Bronchial epithelial cell (primary cell): ENCODE measurements at regions not wholly inside any gene's neighbourhood (a gene's known extent, or its start where the extent isn't known, plus 50 kb on each side); places are given as distances from the start of the nearest gene placed in this dataset.
A peak's percentile ranks its signal among the peaks of the same experiment; 100 is the strongest.
"Not testable (repeated sequence)": the region's sequence is repeated elsewhere in the genome, so short reads cannot be mapped to it uniquely, and the experiment has no call there.

Experiments used
- DNase-seq: peaks from one replicate; pipeline ENCODE4 v3.0.0-alpha.2; 2010; ENCODE audit warnings: low read depth
- FAIRE-seq: peaks from 2 replicates; lab custom pipeline; 2011; peaks lifted over from hg19 to GRCh38; lab: Jason Lieb, UNC
- H3K27me3 ChIP-seq: 2 replicates; pipeline ENCODE4 v1.5.1; 2011; ENCODE audit warnings: low read length; ENCODE audit not compliant: control insufficient read depth, insufficient read depth
- H3K36me3 ChIP-seq: 2 replicates; pipeline ENCODE4 v1.5.1; 2011; ENCODE audit warnings: low read length; ENCODE audit not compliant: control insufficient read depth, insufficient read depth
- H3K4me3 ChIP-seq: 2 replicates; pipeline ENCODE4 v1.5.1; 2011; ENCODE audit warnings: mild to moderate bottlenecking, low read depth, low read length, control low read depth
- TF ChIP-seq, protein P1 (sequence below): IDR thresholded peaks from 2 replicates; pipeline ENCODE4 v1.5.1; 2011; ENCODE audit warnings: mild to moderate bottlenecking, moderate library complexity, low read length, control low read depth, inconsistent platforms; ENCODE audit not compliant: insufficient read depth, severe bottlenecking

GRCh38 chr6:115594891-115595290, 465.8 kb downstream of the FRK start:
- TF ChIP-seq, protein P1, sequence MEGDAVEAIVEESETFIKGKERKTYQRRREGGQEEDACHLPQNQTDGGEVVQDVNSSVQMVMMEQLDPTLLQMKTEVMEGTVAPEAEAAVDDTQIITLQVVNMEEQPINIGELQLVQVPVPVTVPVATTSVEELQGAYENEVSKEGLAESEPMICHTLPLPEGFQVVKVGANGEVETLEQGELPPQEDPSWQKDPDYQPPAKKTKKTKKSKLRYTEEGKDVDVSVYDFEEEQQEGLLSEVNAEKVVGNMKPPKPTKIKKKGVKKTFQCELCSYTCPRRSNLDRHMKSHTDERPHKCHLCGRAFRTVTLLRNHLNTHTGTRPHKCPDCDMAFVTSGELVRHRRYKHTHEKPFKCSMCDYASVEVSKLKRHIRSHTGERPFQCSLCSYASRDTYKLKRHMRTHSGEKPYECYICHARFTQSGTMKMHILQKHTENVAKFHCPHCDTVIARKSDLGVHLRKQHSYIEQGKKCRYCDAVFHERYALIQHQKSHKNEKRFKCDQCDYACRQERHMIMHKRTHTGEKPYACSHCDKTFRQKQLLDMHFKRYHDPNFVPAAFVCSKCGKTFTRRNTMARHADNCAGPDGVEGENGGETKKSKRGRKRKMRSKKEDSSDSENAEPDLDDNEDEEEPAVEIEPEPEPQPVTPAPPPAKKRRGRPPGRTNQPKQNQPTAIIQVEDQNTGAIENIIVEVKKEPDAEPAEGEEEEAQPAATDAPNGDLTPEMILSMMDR, result no peak
- no peaks in the 10 kb centered on the region for H3K27me3 ChIP-seq
- FAIRE-seq (no peak), DNase-seq (no peak)
- H3K4me3 ChIP-seq, result no peak overlapping the region
- H3K36me3 ChIP-seq, result no peaks in the 10 kb centered on the region

DNA sequence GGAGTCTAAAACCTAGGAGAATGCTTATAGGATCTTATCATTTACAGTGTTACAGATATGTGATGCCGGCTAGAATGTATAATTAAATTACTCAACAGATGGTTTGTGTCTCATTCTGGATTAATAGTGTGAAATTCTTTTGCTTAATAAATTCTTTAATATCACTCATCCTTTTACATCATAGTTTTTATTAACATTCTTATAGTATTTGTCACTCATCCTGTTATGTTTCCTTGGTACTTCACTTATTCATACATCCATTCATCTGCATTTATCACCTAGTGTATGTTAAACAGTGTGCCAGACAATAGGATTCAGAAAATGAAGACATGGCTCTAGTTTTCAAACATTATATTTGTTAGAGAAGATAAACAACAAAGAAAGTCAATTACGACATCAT, 468.7 kb downstream of the FRK start:
- no peak for FAIRE-seq
- DNase-seq, result peak; percentile 27
- TF ChIP-seq, protein P1, result no peak
- Histone ChIP-seq H3K27me3 (no peaks in the 10 kb centered on the region), H3K4me3 (no peak overlapping the region), H3K36me3 (no peaks in the 10 kb centered on the region)

DNA sequence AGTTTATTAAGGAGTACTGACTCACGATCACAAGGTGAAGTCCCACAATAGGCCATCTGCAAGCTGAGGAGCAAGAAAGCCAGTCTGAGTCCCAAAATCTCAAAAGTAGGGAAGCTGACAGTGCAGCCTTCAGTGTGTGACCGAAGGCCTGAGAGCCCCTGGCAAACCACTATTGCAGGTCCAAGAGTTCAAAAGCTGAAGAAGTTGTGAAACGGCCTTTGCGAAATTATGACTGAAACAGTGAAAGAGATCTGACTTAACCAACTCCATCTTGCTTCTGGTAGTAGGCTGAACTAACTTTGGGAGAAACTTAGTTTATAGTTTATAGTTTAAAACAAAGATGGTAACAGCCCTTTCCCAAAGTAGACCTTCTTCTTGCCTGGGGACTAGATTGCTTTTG, 471.6 kb downstream of the FRK start:
- not testable (repeated sequence) for FAIRE-seq, H3K27me3 ChIP-seq, DNase-seq, H3K4me3 ChIP-seq, H3K36me3 ChIP-seq

DNA sequence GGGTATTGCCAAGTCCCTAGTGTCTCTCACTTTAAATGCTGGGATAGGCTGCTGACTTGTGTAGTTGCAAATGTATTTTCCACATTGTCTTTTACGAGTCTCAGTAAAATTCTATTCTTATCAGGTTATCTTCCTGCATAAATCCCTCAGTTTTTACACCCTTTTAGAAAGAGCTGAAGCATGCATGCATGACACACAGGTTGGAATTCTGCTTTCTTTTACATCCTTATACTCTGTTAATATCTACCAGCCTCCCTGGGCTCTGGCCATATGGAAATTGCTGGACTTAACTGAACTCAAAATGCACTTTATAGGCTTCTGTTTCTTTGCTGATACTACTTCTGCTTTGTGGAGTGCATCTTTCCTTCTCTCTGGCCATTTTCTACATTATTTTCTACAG, 477.4 kb downstream of the FRK start:
- no peak for FAIRE-seq

DNA sequence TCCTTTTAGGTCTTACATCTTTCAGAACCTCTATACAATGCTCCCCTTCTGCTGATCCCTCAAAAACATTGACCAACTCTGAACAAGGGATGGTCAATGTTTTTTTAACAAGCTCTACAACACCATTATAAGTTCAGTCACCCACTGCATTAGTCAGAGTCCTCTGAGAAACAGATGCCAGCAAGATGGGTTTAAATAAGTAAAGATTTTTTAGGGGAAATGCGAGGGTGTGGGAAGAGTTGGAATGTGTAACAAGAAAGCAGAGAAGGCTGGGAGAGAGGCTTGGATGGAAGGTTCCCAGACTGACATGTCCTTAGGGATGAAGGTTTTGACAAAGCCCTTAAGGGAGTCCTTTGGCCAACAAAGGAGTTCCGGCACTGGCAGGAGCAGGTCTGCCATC, 478.3 kb downstream of the FRK start:
- FAIRE-seq (no peak), DNase-seq (no peak)
- TF ChIP-seq, protein P1, result no peak
- Histone ChIP-seq H3K4me3 (no peak overlapping the region), H3K27me3 (no peaks in the 10 kb centered on the region), H3K36me3 (no peaks in the 10 kb centered on the region)

More for the DNA sequence above, 477.4 kb downstream of the FRK start:
- H3K4me3 ChIP-seq, result no peak overlapping the region
- no peaks in the 10 kb centered on the region for H3K27me3 ChIP-seq
- TF ChIP-seq, protein P1, result no peak
- H3K36me3 ChIP-seq, result no peaks in the 10 kb centered on the region
- no peak for DNase-seq

DNA sequence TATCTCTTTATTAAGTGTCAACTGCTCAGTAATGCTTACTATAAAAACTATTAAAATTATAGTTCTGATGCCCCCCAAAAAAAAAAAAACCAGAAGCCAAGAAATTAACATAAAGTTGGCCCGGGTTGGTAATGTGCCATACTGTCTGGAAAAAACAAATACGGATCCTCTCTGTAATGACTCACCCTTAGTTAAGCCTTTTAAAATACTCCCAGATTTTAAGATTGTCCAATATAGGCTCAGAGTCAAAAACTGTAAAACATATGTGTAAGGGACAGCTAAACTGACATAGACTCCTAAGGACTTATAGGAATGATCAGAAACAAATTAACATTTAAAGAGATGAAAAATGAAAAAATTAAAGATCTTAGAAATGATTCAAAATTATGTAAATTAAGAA, 481.1 kb downstream of the FRK start:
- not testable (repeated sequence) for DNase-seq, H3K4me3 ChIP-seq, H3K27me3 ChIP-seq, H3K36me3 ChIP-seq, FAIRE-seq

GRCh38 chr6:115577270-115577669, 483.4 kb downstream of the FRK start:
- Histone ChIP-seq H3K27me3 (no peaks in the 10 kb centered on the region), H3K36me3 (no peaks in the 10 kb centered on the region), H3K4me3 (no peak overlapping the region)
- TF ChIP-seq, protein P1, result no peak
- no peak for DNase-seq
- FAIRE-seq, result no peak
